ENCODE measurements at regions not wholly inside any gene's neighbourhood (a gene's known extent, or its start where the extent isn't known, plus 50 kb on each side); places are given as distances from the start of the nearest gene placed in this dataset.

DNA sequence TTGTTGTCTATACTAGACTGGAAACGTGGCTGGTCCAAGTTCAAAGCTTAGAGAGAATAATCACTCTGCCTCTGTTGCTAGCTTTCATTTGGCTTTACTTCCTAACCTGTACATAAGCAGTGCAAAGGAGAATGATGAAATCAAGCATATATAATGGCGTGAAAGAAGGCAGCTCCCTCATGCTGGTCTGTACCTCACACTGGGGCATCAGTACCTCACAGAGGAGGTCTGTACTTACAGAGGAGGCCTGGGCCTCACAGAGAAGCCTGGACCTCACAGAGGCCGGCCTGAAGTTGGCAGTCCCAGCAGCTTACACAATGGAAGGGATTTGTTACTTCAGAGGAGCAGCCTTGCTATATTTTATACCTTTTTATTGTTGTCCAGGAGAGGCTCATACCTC, 53.3 kb upstream of the MSI2 start:
- Histone ChIP-seq H3K9me3 (ENCODE audit: insufficient read depth, low read depth, low read length) (peaks cover 3% of the 10 kb centered on the region), H2AFZ (ENCODE audit: insufficient read depth, low read length, poor library complexity) (no peak overlapping the region), H3K27ac (ENCODE audit: low read depth, low read length) (no peak overlapping the region), H3K79me1 (ENCODE audit: low read length) (no peaks in the 10 kb centered on the region), H2BK12ac (ENCODE audit: low read length) (no peak overlapping the region), H4K12ac (ENCODE audit: low read depth, low read length) (no peak overlapping the region), H3K79me2 (ENCODE audit: control insufficient read depth, insufficient read depth, low read length, poor library complexity) (no peaks in the 10 kb centered on the region), H3K4me1 (ENCODE audit: control insufficient read depth in 1 of 2, insufficient read depth in 2 of 2, low read length in 2 of 2) (no peaks in the 10 kb centered on the region), H3K4me3 (ENCODE audit: low read depth, low read length) (no peak overlapping the region), H2AK5ac (ENCODE audit: low read length) (no peak overlapping the region), H2BK5ac (ENCODE audit: low read depth, low read length, poor library complexity) (no peak overlapping the region), H3K27me3 (ENCODE audit: insufficient read depth, low read length) (no peaks in the 10 kb centered on the region), H3K23ac (ENCODE audit: low read length) (no peak overlapping the region), H3K18ac (ENCODE audit: low read length) (no peak overlapping the region), H4K8ac (ENCODE audit: low read depth, low read length) (no peak overlapping the region), H3K14ac (ENCODE audit: low read length) (no peak overlapping the region), H3K4me2 (ENCODE audit: low read length) (no peak overlapping the region), H3K4ac (ENCODE audit: low read depth, low read length) (no peak overlapping the region), H4K91ac (ENCODE audit: low read depth, low read length) (no peak overlapping the region), H3K9ac (ENCODE audit: low read length) (no peak overlapping the region), H2BK120ac (ENCODE audit: insufficient read depth, low read length, poor library complexity) (no peak overlapping the region), H3K36me3 (ENCODE audit: control insufficient read depth in 1 of 2, insufficient read depth in 2 of 2, low read length in 2 of 2) (no peaks in the 10 kb centered on the region)
- DNase-seq = no peak
- no CpG with 5 or more reads among the region's 3 CpGs for WGBS (ENCODE audit: extremely low coverage, insufficient coverage, insufficient read length)
